HG02884 (cell line): ENCODE measurements at regions not wholly inside any gene's neighbourhood (a gene's known extent, or its start where the extent isn't known, plus 50 kb on each side); places are given as distances from the start of the nearest gene placed in this dataset.

Source experiments
- ATAC-seq: cut with Tn5 transposase; IDR thresholded peaks from one replicate; pipeline ENCODE4 v1.9.1; 2021; ENCODE audit warnings: mild to moderate bottlenecking, moderate library complexity; ENCODE audit not compliant: unreplicated experiment

DNA sequence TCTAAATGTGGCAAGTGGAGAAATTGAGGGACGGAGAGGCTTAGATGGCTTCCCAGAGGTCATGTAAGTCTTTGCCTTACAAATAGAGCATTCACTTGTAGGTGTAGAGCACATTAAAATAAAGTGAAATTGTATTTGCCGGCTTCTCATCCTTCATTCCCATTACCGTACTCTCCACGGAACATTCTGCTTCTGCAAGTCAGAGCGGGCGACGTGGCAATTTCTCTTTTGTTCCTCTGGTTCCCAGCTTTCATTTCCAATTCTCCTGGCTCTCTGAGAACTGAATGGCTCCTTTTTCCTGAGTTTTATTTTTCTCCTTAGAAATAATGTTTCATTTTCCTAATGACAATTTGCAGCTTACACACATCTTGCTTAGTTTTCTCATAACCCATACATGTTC lies 51.3 kb upstream of the PFKP start:
- no peak for ATAC-seq

DNA sequence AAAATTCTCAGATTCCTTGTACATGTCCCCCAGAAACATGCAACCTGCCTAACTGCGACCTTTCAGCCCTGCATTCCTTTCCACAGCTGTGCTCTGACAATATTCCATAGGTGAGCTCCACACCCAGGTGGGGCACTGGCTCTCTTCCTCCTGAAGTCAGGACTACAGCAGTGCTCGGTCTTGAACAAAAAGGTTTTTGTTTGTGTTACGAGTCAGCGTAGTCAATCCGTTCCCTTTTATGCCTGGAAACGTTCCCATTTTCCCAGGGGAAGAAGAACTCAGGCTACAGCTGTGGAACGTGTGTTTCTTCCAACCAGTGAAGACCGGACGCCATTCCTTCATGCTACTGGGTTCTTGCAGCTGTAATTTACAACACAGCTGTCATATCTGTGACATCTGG lies 52.4 kb upstream of the PFKP start:
- ATAC-seq, result no peak

DNA sequence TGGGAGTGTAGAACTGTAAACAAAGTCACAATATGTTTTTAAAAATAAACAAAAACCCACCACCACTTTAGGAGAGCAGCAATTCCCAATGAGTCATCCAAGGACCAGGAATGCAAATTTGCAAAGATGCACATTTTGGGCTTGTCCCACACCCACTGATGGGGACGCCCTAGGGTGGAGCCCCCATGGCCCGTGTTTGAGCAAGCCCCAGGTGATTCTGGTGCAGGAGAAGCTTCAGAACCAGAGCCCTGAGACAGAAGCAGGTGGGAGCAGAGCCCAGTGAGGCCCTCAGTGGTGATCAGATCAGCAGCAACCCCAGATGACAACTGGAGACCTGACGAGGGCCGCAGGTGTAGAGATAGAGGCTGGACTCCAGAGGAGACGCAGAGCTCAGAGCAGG lies 55.1 kb upstream of the PFKP start:
- no peak for ATAC-seq

DNA sequence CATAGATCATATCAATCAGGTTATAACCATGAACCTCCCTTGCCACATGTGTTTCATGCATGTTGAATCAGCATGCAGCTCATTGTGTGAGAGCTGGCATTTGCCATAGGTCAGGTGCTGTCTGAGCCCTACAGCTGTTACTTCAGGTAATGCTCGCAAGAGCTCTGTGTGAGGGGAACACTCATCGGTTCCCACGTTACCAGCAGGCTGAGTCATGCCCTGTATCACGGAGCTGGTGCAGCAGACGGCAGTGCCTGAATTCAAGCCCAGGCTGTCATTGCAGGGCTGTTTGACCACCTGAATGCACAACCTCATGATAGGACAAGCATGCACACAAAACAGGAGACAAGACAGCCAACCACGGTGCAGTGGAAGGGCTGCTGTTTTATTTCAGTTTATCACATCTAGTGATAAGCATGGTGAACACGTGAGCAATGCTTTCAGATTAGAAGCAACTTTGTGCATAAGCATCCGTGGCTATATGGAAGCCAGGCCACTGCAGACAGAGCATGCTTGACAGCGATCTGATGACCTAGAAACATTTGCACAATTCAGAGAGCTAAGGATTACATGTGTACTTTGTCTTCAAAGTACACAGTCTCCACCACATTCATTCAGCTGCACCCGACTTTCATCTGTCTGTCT lies 56.4 kb upstream of the PFKP start:
- no peak for ATAC-seq

DNA sequence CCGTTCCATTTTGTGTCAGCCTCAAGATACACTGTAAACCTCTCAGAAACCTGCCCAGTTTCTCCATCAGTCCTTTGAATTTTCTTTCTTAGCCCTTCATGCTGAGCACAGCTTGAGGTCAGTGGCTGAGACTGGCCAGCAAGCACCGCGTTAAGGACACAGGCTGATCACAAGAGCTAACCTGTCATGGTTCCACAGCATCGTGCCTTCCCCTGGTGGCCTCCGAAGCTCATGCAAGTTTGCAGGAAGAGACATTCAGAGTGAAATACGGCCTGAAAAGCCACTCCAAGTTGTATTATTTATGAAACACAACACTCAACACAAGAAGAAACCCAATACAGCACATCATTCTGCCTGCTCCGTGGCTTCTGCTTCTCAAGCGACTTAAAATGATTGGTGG lies 57.0 kb upstream of the PFKP start:
- ATAC-seq, result no peak

DNA sequence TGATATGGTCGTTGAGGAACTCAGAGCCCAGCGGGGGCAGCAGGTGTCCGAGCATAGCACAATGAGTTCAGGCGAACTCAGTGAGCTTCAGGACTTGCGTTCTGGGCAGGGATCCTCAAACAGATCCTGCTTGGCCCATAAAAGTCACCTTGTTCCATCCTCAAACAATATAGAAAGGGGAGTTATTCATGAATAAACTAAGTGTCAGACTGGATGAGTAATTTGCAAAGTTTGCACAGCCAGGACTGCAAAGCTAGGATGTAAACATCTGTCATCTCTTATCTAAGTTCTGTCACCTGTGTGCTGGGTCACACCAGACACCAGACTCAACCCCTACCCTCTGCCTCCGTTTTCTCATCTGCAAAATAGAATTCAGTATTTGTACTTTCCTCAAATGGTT lies 58.0 kb upstream of the PFKP start:
- ATAC-seq, result no peak

DNA sequence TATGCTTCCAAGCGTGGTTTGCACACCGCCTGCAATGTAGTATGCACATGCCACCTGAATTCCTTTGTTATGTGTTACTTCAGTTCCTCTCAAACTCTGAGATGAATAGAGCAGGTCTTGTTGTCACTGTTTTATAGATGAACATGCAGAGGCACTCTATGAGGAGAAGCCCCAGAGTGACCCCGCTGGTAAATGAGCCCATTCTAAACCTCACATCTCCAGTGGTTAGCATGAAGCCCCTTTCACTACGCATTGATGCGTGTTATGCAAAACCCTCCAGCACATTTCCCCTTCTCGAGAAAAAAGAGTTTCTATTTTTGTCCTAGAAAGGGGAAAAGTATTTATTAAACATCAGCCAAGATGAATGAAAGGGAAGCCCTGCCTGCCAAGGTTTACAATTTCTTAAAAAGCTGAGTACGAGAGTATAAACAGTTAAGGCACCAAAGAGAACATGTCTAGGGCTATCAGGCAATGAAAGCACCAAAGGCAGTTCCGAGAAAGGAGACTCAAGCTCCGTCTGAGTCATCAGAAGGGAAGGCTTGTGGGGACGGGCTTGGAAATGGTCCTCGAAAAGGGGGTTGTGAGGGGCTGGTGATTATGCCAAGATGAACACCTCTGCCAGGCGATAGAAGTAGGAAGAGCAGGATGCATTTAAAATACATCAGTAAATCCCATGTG lies 58.7 kb upstream of the PFKP start:
- no peak for ATAC-seq

DNA sequence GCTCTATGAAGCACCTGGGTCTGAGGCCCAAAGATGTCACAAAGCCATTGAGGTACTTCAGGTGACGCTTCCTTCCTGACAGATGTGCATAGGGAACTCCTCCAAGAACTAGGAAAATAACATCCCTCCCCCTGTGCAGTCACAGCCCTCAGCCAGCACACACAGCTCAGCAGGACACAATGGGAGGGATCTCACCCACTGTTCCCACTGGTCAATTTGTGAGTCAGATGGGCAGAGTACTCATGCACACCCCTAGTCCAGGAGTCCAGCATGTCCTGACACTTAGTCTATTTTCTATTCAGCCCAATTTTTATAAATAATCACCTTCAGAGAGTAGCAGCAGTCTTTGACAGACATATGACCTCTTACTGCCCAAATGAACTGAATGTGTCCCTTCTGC lies 60.7 kb upstream of the PFKP start:
- no peak for ATAC-seq

DNA sequence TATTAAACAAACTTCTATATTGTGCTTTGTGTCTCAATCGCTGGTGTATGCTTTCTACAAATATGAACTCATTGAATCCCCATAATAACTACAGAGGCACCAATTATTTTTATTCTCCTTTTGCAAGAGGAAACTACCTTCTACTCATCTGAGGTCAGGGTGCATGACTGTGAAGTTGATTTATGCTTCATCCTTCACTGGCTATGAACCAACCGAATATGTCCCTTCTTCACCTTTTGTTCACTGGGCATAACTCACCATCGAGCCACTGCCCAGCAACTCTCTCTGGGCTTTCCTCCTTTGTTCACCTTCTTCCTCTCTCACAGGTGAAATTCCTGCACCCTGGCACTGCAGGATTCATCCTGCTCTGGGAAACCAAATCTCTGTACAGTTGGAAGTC lies 61.3 kb upstream of the PFKP start:
- ATAC-seq, result no peak

DNA sequence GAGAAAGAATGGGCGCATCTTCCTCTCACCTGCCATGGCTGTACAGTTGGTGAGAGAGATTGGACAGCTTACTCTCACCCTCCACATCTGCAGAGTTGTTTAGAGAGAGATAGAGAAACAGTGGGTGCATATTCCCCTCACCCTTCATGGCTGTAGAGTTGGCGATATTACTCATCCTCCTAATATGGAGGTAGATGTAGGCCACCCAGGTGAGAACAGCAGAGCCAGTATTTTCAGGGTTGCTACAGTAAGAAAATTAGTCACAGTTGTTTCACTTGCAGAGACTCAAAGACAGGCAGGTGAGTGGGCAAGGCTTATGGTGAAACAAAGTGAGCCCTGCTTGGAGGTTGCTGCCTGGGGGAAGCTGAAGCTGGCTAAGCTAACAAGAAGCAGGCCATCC lies 65.0 kb upstream of the PFKP start:
- ATAC-seq, result no peak

DNA sequence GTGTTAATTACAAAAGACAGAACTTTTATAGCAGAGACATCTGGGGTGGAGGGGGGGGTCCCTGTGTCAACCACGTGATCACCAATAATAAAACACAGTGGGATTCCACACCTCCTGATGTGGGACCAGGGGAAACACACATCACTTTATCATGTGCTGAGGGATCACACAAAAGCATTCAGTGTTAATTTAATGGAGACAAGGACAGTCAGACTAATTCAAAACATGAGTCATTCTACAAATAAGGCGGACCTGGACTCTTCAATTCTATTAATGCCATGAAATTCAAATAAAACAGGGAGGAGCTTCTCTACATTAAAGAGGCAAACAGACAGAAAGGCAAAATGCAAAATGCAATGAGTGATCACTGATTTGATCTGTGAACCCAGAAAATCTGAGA lies 67.3 kb upstream of the PFKP start:
- ATAC-seq, result no peak

DNA sequence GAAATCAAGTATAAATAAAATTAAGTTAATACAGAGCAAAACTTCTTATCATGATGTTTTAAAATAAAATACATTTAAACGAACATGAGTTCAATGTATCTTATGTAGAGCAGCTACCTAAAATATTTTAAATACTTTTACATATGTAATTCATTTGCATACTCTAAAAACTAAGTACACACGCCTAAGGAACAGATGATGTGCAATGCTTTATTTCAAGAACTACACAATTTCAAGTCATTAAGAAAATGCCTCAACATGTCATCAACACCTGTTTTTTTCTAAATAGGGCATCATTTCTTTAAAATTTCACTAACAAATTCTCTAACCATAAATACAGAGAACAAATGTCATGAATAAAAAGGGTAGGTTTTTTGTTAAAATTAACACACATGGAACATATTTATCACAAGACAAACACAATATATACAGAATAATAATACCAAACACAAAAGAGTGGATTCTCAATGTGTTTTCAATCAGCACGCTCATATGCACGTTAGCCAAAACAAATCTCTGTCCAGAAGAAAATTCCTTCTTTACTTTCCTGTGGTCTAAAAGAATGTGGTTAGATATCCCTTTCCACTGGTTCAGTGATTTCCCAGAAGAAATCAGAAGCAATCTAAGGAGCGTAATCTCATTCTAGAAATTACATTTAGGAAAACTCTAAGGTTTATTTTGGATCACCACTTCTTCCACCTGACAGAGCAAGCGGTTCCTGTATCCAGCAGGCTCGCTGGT lies 73.0 kb upstream of the PFKP start:
- no peak for ATAC-seq

DNA sequence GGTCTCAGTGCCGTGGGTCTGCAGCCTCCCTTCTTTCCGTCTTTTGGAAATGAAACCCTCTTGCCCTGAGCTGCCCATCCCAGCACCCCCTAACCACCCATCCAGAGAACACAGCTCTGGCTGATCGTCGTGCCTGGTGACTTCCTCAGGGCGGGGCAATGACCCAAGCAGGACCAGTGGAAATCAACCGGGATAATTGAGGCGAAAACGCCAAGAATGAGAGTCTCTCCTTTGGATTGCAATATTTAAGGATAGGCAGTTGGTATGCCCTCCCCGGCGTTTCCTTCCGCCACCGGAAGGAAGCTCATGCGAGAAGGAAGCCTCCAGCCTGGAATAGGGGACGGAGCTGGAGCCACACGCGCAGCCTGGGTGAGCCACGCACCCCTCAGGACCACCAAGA lies 73.7 kb upstream of the PFKP start:
- no peak for ATAC-seq

DNA sequence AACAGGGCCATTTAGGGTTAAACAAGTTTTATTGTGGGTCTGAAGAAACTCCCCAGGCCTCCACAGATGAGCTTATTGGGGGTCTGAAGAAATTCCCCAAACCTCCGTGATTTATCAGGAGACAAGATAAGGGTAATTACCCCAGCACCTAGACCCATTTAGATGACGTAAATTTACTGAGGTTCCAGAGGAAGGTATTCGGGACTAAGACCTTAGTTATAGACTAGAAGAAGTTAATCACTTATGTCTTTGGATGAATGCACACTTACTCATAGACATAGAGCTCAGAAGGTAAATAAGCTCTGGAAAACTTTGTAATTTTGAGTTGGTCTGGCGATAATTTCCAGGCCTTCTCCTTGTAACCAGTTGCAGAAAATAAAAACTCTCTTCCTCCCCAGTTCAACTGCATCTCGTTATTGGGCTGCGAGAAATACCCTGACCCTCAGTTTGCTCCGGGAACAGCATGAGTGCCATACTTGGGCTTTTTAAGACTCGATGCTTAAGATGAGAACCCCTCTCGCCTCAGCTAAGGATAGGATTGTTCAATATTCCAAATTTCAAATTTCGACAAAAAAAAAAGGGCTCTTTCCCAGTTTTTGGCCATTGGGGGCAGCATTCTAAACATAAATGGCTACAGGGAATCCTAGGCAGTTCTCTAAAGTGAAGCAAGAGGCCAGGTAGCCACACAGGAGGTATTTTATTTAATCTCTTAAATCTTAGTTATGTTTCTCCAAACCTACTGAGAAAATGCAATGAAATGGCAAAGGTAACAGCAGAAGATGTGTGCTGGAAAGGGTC lies 74.7 kb upstream of the PFKP start:
- no peak for ATAC-seq

DNA sequence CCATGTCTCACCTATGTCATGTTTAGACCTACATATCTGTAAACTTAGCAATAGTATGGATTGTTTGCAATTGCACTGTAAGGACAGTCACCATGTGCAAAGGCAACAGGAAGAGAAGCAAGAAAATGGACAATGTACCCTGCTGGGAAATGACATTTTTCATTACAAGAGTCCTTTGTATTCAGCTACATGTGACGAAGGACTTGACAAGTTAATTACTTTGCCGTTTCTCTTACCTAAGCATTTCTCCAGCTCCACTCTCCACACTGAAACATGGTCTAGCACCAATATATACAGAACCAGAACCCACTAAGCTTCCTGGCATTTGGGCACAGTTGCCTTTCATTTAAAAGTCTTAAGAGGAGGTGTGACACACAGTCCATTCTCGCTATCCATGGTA lies 76.6 kb upstream of the PFKP start:
- no peak for ATAC-seq

DNA sequence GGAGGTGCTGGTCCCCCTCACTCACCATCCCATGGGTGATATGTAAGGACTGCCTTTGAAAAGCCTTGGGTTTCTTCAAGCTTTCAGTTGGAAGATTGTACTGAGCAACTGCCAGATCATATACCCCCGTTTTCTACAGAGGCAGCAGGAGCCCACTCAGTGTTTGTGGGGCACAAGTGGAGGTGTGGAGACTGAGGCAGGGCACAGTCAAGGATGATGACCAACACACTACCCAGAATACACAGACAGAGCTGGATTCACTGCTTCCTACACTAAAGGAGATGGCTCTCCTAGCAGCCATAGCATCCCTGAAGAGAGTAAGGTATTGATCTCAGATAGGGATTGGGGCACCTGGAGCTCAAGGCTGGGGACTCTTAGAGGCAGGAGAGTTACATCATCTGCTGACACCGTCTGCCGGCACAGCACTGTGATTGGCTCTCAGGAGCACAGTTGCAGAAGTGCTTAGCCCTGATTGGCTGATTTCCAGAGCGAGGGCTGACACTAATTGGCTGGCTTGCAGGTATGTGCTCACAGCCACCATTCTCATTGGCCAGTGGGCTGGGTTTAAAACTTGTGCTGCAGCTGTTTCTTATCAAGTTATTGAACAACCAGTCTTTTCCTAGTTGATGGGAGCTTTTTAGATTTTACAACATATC lies 77.9 kb upstream of the PFKP start:
- no peak for ATAC-seq

DNA sequence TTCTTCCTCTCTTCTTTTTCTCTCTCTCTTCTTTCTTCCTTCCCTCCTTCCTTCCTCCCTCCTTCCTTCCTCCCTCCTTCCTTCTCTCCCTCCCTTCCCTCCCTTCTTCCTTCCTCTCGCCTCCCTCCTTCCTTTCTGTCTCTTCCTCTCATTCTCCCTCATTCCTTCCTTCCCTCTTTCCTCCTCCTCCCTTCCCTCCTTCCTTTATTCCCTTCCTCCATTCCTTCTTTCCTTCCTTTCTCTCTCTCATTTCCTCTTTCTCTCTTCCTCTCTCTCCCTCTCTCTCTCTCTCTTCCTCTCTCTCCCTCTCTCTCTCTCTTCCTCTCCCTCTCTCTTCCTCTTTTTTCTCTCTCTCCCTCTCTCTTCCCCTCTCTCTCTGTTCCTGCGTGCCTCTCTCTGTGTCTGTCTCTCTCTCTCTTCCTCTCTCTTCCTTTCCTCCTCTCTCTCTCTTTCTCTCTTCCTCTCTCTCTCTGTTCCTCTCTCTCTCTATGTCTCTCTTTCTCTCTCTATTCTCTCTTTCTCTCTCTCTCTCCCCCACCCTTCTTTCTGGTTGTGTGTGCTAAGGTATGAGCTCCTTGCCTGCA lies 80.1 kb upstream of the PFKP start:
- no peak for ATAC-seq

DNA sequence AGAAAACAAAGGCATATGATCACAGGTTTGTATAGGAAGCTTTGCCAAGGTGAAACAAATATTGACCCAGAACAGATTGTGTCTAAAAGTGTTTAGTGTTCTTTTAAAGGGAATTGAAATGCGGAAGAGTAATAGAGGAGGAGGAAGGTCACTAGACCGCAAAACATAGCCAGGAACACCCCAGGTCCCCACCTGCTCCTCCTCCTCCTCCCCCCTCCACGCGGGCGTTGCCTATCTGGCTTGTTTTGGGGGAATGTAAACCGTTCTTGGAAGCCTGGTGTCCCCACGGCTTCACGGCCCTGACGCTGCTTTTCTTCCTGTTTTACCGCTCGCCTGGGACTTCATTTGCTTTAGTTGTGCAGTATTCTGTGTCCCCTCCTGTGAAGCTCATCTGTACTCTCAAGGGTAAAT lies 81.0 kb upstream of the PFKP start:
- ATAC-seq, result no peak

DNA sequence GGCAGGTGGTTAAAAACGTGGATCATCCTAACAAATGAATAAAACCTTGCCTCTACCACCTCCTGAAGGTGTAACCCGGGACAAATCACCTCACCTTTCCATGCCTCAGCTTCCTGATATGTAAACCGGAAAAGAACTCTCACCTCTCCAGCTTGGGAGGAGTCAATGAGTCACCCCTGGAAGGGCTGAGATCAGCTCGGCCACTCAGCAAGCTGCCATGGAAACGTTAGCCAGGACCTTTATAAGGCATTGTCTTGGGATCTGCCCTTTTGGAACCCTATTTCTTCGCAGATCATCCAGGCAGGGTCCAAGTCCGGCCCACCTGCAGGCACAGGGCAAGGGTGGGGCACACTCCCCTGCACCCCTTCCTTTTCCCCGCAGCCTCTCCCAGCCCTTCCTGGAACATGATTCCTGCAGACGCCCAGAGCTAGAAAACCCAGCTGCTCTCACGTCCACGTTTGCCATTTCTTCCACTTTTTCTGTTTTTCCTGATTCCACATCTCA lies 81.6 kb upstream of the PFKP start:
- ATAC-seq, result no peak

DNA sequence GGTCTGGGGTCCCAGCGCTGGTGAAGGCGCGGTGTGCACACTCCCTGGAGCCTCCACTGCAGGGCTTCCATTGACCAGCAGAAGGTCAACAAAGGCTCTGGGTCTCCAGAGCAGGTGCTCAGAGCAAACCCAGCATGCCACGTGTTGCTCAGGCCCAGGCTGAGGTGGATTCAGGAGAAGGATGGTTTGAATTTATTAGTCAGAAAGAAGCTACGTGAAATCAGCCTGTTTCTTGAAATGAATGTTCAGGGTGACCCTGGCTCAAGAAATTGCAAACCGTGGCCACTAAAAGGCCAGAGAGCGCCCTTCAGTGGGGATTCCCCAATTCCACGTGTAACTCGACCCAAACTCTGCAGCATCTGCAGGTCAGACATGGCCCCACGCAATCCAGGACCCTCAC lies 82.7 kb upstream of the PFKP start:
- peak; percentile 59 for ATAC-seq

DNA sequence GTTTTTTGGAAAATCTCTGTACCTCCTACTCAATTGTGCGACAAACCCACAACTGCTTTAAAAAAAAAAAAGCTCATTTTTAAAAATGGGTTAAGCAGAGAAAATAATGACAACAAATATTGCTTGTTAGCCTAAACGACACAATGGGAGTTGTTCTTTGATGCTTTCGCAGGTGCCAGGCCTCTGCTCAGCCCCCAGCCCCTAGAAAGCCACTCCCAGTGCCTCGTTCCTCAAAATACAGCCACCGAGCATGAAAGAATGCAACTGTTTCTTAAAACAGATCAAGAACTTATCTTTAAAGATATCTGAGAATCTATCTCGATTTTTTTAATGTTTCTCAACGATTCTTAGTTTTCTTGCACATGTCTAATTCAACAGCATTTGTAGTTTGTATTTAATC lies 85.2 kb upstream of the PFKP start:
- no peak for ATAC-seq
